Skin of body (tissue), 1 donor: ENCODE measurements at regions not wholly inside any gene's neighbourhood (a gene's known extent, or its start where the extent isn't known, plus 50 kb on each side); places are given as distances from the start of the nearest gene placed in this dataset.
"Not testable (repeated sequence)": the region's sequence is repeated elsewhere in the genome, so short reads cannot be mapped to it uniquely, and the experiment has no call there.

Source experiments
- DNase-seq: peaks from one replicate; lab custom pipeline; 2025; lab: John Stamatoyannopoulos, UW

- no peak for DNase-seq
These were observed 143.0 kb downstream of the TTLL2 start for GRCh38 chr6:167467793-167468431.

- DNase-seq: no peak
These were observed 144.2 kb downstream of the TTLL2 start for GRCh38 chr6:167469101-167469500.

- DNase-seq: no peak
These were observed 144.8 kb downstream of the TTLL2 start for GRCh38 chr6:167469672-167470071.

- DNase-seq: no peak
These were observed 145.4 kb downstream of the TTLL2 start for GRCh38 chr6:167470101-167470835.

- DNase-seq: no peak
These were observed 146.1 kb downstream of the TTLL2 start for GRCh38 chr6:167470836-167471547.

- no peak for DNase-seq
These were observed 146.7 kb downstream of the TTLL2 start for GRCh38 chr6:167471548-167471930.

GRCh38 chr6:167472148-167472547 is 147.3 kb downstream of the TTLL2 start:
- DNase-seq: no peak

- DNase-seq: no peak
These were observed 148.0 kb downstream of the TTLL2 start for GRCh38 chr6:167472880-167473279.

- no peak for DNase-seq
These were observed 149.3 kb downstream of the TTLL2 start for GRCh38 chr6:167474171-167474570.

- DNase-seq: no peak
These were observed 149.8 kb downstream of the TTLL2 start for GRCh38 chr6:167474725-167475124.

GRCh38 chr6:167475947-167476346 is 151.1 kb downstream of the TTLL2 start:
- no peak for DNase-seq

GRCh38 chr6:167476844-167477595 is 152.1 kb downstream of the TTLL2 start:
- DNase-seq: no peak

GRCh38 chr6:167477688-167478087 is 152.8 kb downstream of the TTLL2 start:
- DNase-seq: no peak

- no peak for DNase-seq
These were observed 154.4 kb downstream of the TTLL2 start for GRCh38 chr6:167479301-167479700.

- DNase-seq: peak; percentile 59
These were observed 155.2 kb downstream of the TTLL2 start for GRCh38 chr6:167479901-167480648.

- no peak for DNase-seq
These were observed 156.5 kb downstream of the TTLL2 start for GRCh38 chr6:167481307-167481926.

- not testable (repeated sequence) for DNase-seq
These were observed 157.9 kb downstream of the TTLL2 start for GRCh38 chr6:167482801-167483200.

- peak; percentile 68 for DNase-seq
These were observed 160.5 kb downstream of the TTLL2 start for GRCh38 chr6:167485186-167485978.

- DNase-seq: no peak
These were observed 163.1 kb downstream of the TTLL2 start for GRCh38 chr6:167487749-167488664.
